NCI-H2171 treated with DMSO at 0.1 percent for 48 hours (cell line): ENCODE measurements at regions not wholly inside any gene's neighbourhood (a gene's known extent, or its start where the extent isn't known, plus 50 kb on each side); places are given as distances from the start of the nearest gene placed in this dataset.
"Not testable (repeated sequence)": the region's sequence is repeated elsewhere in the genome, so short reads cannot be mapped to it uniquely, and the experiment has no call there.

ENCODE experiments used
- DNase-seq: peaks from one replicate; lab custom pipeline; 2025; lab: John Stamatoyannopoulos, UW

DNA sequence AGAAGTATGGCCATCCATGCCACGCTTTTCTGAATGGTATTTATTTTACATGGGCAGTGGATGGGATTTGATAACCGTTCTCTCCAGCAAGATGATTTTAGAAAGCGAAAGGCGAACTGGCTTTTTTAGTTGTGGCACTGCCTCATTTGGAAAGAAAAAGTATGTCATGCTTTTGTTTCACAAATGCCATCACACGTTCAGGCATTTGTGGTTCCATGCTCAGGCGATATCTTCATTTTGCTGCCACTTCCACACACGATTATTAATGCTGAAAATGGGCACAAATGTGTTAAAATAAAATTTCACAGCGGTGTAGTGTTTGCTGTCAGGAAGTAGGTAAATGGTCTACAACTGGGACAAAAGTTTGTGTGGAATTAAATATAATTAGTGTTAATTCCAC is 328.1 kb downstream of the BCL2L11 start:
- DNase-seq, result not testable (repeated sequence)

DNA sequence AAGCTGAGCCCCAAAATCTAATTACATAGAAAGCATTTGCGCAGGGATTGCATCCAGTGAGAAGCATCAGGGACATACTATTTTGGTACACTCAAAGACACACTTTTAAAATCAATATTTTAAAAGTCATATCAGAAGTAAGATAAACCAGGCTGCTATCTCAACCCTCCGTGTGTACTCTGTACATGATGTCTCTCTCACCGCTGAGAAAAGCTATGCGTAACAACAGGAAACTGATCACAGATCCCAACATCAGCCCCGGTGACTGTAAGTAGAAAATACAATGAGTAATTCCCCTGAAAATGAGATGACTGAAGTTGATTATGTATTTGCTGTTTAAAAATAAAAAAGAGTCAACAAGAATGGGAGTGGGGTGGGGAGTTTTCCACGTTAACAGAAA is 329.8 kb downstream of the BCL2L11 start:
- not testable (repeated sequence) for DNase-seq

GRCh38 chr2:111451692-111452199 is 331.0 kb downstream of the BCL2L11 start:
- DNase-seq, result not testable (repeated sequence)

DNA sequence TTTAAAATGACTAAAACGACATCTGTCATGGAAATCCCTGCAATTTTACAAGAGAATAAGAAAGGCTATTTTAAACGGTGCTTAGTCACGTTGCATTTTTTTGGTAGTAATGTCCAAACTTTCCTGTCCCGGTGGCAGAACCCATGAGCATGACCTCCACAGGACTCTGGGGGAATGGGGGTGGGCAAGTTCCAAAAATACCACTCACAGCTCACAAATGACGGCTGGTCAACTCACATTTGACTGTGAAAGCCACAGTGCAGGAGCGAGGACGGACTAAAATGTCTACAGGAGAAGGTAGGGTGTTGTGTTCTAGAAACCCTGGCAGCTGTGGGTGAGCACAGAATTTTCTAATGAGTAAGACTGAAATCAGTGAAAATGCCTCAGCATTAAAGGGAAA is 331.5 kb downstream of the BCL2L11 start:
- DNase-seq, result not testable (repeated sequence)

- not testable (repeated sequence) for DNase-seq
These were observed 332.6 kb downstream of the BCL2L11 start for GRCh38 chr2:111453308-111453707.

GRCh38 chr2:111453816-111454215 is 333.1 kb downstream of the BCL2L11 start:
- not testable (repeated sequence) for DNase-seq

DNA sequence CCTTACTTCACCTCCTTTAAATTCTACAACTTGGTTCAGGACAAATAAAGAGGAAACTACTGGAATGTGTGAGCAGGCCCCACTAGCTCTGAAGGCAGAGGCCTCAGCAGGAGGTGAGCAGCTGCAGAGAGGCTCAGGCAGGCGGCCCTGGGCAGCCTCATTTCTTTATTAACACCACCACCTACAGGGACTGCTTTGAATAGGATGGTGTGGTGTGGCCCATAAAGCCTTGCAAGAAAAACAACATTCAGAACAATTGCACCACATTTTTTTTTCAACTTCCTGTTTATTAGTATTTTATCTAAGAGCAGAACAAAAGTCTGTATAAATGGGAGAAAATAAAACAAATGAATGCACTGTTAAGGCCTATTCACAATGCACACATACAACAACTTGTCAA is 333.7 kb downstream of the BCL2L11 start:
- DNase-seq, result not testable (repeated sequence)

DNA sequence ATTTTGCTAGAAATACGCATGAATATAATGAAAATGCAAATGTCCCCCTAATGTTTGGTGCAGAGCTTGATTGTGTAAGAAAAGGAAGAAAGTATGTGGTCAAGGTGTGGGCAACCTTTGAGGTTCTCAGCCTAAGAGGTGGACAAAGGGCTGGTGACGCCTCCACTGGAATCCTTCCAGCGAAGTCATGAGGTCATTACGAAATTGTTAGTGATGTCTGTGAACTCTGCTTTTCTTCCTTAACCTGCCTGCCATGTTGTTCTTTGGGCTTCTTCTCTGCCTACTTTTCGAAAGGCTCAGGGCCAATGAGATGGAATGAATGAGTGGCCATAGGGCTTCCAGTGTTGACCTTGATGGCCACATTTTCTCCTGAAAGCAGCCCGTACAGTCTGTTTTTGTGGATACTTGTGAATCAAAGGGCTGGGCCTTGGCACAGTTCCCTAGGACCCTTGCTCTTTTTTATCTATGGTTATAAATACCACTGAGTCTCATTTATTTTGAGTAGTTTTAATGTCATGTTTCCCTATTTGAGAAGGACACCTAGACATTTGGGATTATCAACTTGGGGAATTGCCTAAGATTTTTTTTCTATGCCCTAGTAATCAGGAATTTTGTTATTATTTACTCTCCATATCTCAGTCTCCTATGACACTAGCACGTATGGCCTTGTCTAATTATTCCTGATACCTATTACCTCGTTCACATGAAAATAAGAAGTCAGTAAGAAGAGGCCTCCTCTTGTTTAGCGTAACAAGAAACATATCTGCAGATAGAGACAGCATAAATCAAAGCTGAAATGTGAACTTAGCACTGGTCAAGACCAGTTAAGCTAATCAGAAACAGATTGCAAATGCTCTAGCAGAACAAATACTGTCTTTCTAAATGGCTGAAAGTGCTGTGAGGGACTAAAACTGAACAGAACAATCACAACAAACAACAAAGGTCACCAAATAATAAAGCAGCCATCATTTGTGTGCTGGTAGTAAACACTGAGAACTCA is 334.6 kb downstream of the BCL2L11 start:
- not testable (repeated sequence) for DNase-seq

DNA sequence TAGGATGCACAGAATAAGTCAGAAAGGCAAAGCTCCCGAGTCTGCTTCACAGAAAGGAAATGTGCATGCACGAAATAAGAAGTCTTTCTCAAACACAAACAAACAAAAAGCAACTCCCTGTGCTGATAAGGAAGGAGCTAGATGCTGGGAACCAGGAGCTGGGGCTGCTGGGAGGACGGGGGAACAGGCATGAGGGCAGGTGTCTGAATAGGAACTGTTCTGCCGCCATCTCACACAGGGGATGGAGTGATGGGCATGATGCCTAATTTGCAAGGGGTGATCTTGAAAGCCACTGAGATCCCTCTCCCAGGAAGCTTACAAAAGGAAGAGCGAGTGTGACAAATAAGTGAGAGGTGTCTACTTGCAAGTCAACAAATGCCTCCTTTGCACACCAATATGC is 336.5 kb downstream of the BCL2L11 start:
- not testable (repeated sequence) for DNase-seq

DNA sequence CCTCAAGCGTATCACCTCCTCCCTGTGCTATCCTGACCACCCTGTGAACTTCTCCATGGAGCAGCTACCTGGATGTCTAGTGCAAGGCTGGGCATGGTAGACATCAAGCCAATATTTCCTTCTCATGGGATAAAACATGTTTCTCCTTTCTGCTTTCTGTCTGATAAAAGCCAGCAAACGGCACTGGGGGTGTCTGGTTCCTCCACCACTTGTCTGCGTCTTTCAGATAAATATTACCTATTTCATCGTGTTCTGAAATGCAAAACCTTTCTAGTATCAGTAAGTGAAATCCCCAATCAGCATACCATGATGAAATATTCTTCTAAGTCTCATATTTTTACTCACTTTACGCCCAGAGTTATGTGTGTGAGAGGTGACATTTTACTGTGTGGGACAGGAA is 340.2 kb downstream of the BCL2L11 start:
- not testable (repeated sequence) for DNase-seq

DNA sequence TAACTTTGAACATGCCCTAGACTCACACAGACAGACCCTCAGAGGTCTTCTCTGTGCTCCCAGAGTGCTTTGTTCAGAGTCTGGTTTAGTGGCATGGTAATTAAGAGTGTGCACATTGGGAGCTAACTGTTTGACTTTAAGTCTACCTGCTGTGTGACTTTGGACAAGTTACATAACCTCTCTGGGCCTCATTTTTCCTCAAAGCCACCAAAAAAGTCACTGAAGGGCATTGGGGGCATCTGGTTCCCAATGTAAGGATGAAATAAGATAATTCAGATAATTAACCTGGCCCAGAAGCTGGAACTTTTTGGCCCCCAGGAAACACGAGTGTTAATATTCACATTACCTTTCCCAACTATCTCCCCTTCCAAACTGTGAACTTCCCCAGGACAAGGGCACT is 341.1 kb downstream of the BCL2L11 start:
- DNase-seq, result not testable (repeated sequence)

- DNase-seq, result not testable (repeated sequence)
These were observed 341.9 kb downstream of the BCL2L11 start for GRCh38 chr2:111462572-111462971.

- not testable (repeated sequence) for DNase-seq
These were observed 342.6 kb downstream of the BCL2L11 start for GRCh38 chr2:111463238-111463848.

DNA sequence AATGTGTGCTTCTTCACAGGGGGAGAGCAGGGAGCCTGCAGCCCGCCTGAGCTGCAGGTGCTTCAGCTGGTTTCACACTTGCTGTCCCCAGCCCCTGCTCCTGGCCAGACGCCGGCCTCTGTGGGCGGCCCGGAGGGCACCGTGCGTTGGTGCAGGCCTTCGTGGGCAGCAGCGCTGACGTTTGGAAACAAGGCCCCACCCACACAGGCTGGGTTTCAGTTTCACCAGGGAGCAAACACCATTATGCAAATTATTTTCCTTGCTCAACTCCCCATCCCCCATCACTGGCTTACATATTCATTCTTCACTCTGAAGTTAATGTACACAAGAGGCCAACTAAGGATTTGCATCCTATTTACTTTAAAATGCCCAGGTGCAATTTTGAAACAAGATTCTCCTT is 343.2 kb downstream of the BCL2L11 start:
- DNase-seq, result not testable (repeated sequence)

DNA sequence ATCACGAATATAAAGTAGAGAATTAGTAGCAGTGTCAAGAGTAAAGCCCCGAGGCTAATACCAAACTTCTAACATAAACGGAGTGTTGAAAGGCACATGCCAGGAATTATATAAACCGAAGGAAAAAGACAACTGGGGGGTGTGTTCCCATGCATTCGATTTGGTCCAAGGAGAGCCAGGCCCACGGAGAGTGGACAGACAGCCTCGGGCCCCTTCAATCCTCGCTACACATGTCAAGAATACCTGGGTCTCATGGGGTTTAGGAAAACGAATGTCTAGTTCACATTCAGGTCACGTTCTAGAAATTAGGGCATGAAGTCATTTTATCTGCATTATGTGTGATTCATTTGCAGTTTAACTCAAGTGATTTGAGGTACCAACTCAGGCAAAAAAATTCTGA is 343.7 kb downstream of the BCL2L11 start:
- DNase-seq, result not testable (repeated sequence)

GRCh38 chr2:111465521-111465920 is 344.8 kb downstream of the BCL2L11 start:
- DNase-seq, result not testable (repeated sequence)

DNA sequence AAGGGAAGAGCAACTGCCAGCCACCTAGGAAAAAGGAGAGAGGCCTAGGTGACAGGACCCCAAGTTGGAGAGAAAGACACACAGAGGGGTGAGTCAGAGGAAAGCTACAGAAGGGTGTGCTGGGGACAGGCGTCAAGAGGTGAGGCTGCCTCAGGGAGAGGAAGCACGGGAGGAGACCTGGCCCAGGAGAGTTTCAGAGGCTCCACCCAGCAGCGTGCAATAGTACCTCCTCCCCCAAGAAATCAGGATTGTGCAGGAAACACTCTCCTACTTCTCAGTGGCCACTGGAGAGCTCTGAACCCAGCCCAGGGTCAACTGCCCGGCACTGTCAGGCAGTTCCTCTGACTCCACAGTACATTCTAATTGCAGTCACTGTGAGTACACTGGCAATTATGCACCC is 346.0 kb downstream of the BCL2L11 start:
- not testable (repeated sequence) for DNase-seq

DNA sequence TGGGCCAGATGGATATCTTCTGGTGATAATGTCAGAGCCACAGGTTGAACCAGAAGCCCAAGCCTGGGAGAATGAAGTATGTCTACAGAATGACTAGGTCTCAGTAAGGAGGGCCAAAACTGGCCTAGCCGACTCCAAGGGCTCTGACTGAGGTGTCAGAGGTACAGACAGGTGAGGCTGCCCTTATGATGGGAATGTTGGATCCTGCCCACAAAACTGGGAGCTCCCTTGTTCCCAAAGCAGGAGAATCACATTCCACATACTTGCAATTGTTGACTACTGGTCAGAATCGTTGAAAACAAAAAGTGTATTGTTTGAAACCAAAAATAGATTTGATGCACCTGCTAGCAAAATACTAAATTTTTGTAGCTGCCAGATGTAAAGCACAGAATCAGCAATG is 350.2 kb downstream of the BCL2L11 start:
- DNase-seq, result not testable (repeated sequence)

GRCh38 chr2:111471791-111472530 is 351.2 kb downstream of the BCL2L11 start:
- DNase-seq, result not testable (repeated sequence)

GRCh38 chr2:111472844-111473403 is 352.2 kb downstream of the BCL2L11 start:
- DNase-seq, result not testable (repeated sequence)

GRCh38 chr2:111473522-111473921 is 352.8 kb downstream of the BCL2L11 start:
- not testable (repeated sequence) for DNase-seq
